WERI-Rb-1 (cell line): ENCODE measurements at regions not wholly inside any gene's neighbourhood (a gene's known extent, or its start where the extent isn't known, plus 50 kb on each side); places are given as distances from the start of the nearest gene placed in this dataset.

Source experiments
- DNase-seq: peaks from one replicate; pipeline ENCODE4 v3.0.0-alpha.2; 2020
- H3K27ac ChIP-seq: fragments of 250-450 bp; sonication (Bioruptor Pico); 2 replicates; pipeline ENCODE4 v1.5.1; 2020; ENCODE audit warnings: mild to moderate bottlenecking, moderate library complexity
- H3K27me3 ChIP-seq: fragments of 250-450 bp; sonication (Bioruptor Pico); 2 replicates; pipeline ENCODE4 v1.5.1; 2021; ENCODE audit warnings: mild to moderate bottlenecking, low read depth, moderate library complexity; ENCODE audit not compliant: insufficient read depth, severe bottlenecking
- H3K36me3 ChIP-seq: fragments of 250-450 bp; sonication (Bioruptor Pico); 2 replicates; pipeline ENCODE4 v1.5.1; 2020; ENCODE audit warnings: mild to moderate bottlenecking, moderate library complexity
- H3K4me3 ChIP-seq: 2 replicates; pipeline ENCODE4 v1.5.1; 2011; ENCODE audit warnings: low read depth, mild to moderate bottlenecking, control low read depth, low read length
- H3K9me3 ChIP-seq: fragments of 250-450 bp; sonication (Bioruptor Pico); 2 replicates; pipeline ENCODE4 v1.5.1; 2021; ENCODE audit warnings: mild to moderate bottlenecking, moderate library complexity; ENCODE audit not compliant: severe bottlenecking
- CTCF ChIP-seq: IDR thresholded peaks from 2 replicates; pipeline ENCODE4 v1.5.1; 2011; ENCODE audit warnings: low read depth, mild to moderate bottlenecking, control low read depth, inconsistent platforms, low read length

GRCh38 chr3:23075496-23075895, 127.6 kb upstream of the UBE2E2 start:
- Histone ChIP-seq H3K4me3 (no peak overlapping the region), H3K9me3 (no peaks in the 10 kb centered on the region), H3K27me3 (no peaks in the 10 kb centered on the region), H3K36me3 (no peaks in the 10 kb centered on the region), H3K27ac (no peak overlapping the region)
- TF ChIP-seq CTCF: no peak
- no peak for DNase-seq

- no peak for TF ChIP-seq CTCF
- Histone ChIP-seq H3K9me3 (no peaks in the 10 kb centered on the region), H3K4me3 (no peak overlapping the region), H3K27ac (no peak overlapping the region), H3K36me3 (no peaks in the 10 kb centered on the region), H3K27me3 (no peaks in the 10 kb centered on the region)
- no peak for DNase-seq
These were observed 126.7 kb upstream of the UBE2E2 start for GRCh38 chr3:23076437-23076836.

GRCh38 chr3:23077126-23077525, 126.0 kb upstream of the UBE2E2 start:
- no peak overlapping the region for H3K4me3 ChIP-seq
- no peaks in the 10 kb centered on the region for H3K36me3 ChIP-seq
- H3K9me3 ChIP-seq: no peaks in the 10 kb centered on the region
- no peak for DNase-seq
- H3K27me3 ChIP-seq: no peaks in the 10 kb centered on the region
- TF ChIP-seq CTCF: no peak
- no peak overlapping the region for H3K27ac ChIP-seq

GRCh38 chr3:23078735-23079134, 124.4 kb upstream of the UBE2E2 start:
- Histone ChIP-seq H3K27me3 (no peaks in the 10 kb centered on the region), H3K36me3 (no peaks in the 10 kb centered on the region), H3K9me3 (no peaks in the 10 kb centered on the region), H3K27ac (no peak overlapping the region), H3K4me3 (no peak overlapping the region)
- TF ChIP-seq CTCF: no peak
- DNase-seq: no peak

- H3K27ac ChIP-seq: no peak overlapping the region
These were observed 123.2 kb upstream of the UBE2E2 start for GRCh38 chr3:23079976-23080375.

More at GRCh38 chr3:23079976-23080375, 123.2 kb upstream of the UBE2E2 start:
- Histone ChIP-seq H3K9me3 (no peaks in the 10 kb centered on the region), H3K36me3 (no peaks in the 10 kb centered on the region), H3K4me3 (no peak overlapping the region), H3K27me3 (no peaks in the 10 kb centered on the region)
- no peak for TF ChIP-seq CTCF
- DNase-seq: no peak
